Neural cell (in vitro differentiated cells): ENCODE measurements at regions not wholly inside any gene's neighbourhood (a gene's known extent, or its start where the extent isn't known, plus 50 kb on each side); places are given as distances from the start of the nearest gene placed in this dataset.
"Not testable (repeated sequence)": the region's sequence is repeated elsewhere in the genome, so short reads cannot be mapped to it uniquely, and the experiment has no call there.

ENCODE experiments used
- H2AFZ ChIP-seq: fragments of 200-600, 300-800 bp; sonication (generic), shearing (Covaris generic); 2 replicates; pipeline ENCODE4 v1.6.0; 2014; ENCODE audit warnings: low read depth, mild to moderate bottlenecking, antibody characterized with exemption, low read length, moderate library complexity
- H3F3A ChIP-seq: fragments of 200-600 bp; shearing (Covaris generic); 2 replicates; pipeline ENCODE4 v1.6.1; 2016; ENCODE audit warnings: mild to moderate bottlenecking, moderate library complexity, mixed read lengths, antibody characterized with exemption, low read length; ENCODE audit not compliant: insufficient read depth, poor library complexity, severe bottlenecking
- H3K27ac ChIP-seq: fragments of 200-600, 300-800 bp; sonication (generic), shearing (Covaris generic); 2 replicates; pipeline ENCODE4 v1.5.1; 2014; ENCODE audit warnings: mild to moderate bottlenecking, low read length, moderate library complexity
- H3K27me3 ChIP-seq: fragments of 300-800, 200-600 bp; sonication (generic), shearing (Covaris generic); 2 replicates; pipeline ENCODE4 v1.6.0; 2014; ENCODE audit warnings: mild to moderate bottlenecking, low read depth, low read length, moderate library complexity; ENCODE audit not compliant: insufficient read depth
- H3K36me3 ChIP-seq: fragments of 300-800, 200-600 bp; sonication (generic), shearing (Covaris generic); 2 replicates; pipeline ENCODE4 v1.5.1; 2014; ENCODE audit warnings: mild to moderate bottlenecking, antibody characterized with exemption, low read length, moderate library complexity; ENCODE audit not compliant: insufficient read depth
- H3K4me2 ChIP-seq: fragments of 300-800, 200-600 bp; sonication (generic), shearing (Covaris generic); 2 replicates; pipeline ENCODE4 v1.6.0; 2014; ENCODE audit warnings: mild to moderate bottlenecking, low read length
- H3K4me3 ChIP-seq: fragments of 300-800, 200-600 bp; sonication (generic), shearing (Covaris generic); 2 replicates; pipeline ENCODE4 v1.5.1; 2014; ENCODE audit warnings: mild to moderate bottlenecking, low read length, moderate library complexity
- H3K79me2 ChIP-seq: fragments of 200-600 bp; shearing (Covaris generic); replicated peaks from 2 replicates; pipeline ENCODE4 v1.6.0; 2014; ENCODE audit warnings: mild to moderate bottlenecking, low read length, moderate library complexity; ENCODE audit not compliant: insufficient read depth
- H3K9ac ChIP-seq: fragments of 300-800, 200-600 bp; sonication (generic), shearing (Covaris generic); 2 replicates; pipeline ENCODE4 v1.6.1; 2016; ENCODE audit warnings: mild to moderate bottlenecking, low read length, mixed read lengths
- H3K9me2 ChIP-seq: fragments of 200-600 bp; shearing (Covaris generic); 2 replicates; pipeline ENCODE4 v1.6.1; 2016; ENCODE audit warnings: mild to moderate bottlenecking, low read length, mixed read lengths; ENCODE audit not compliant: insufficient read depth
- H3K9me3 ChIP-seq: fragments of 200-600, 300-800 bp; sonication (generic), shearing (Covaris generic); 2 replicates; pipeline ENCODE4 v1.6.1; 2016; ENCODE audit warnings: mild to moderate bottlenecking, mixed run types, low read length, moderate library complexity, mixed read lengths
- H4K20me1 ChIP-seq: fragments of 200-600 bp; shearing (Covaris generic); 2 replicates; pipeline ENCODE4 v1.6.1; 2016; ENCODE audit warnings: mild to moderate bottlenecking, mixed run types; ENCODE audit not compliant: insufficient read depth
- EP300 ChIP-seq: fragments of 450-650 bp; conservative IDR thresholded peaks from 2 replicates; pipeline ENCODE4 v1.6.1; 2014; ENCODE audit warnings: antibody characterized with exemption, mild to moderate bottlenecking, moderate library complexity; ENCODE audit not compliant: poor library complexity, severe bottlenecking
- EZH2 ChIP-seq: fragments of 200-600, 300-800 bp; shearing (Covaris generic), sonication (generic); IDR thresholded peaks from 2 replicates; pipeline ENCODE4 v1.6.1; 2014; ENCODE audit warnings: antibody characterized with exemption, low read length, borderline replicate concordance, mild to moderate bottlenecking; ENCODE audit not compliant: insufficient read depth, poor library complexity, severe bottlenecking
- MXI1 ChIP-seq: fragments of 450-650 bp; conservative IDR thresholded peaks from 2 replicates; pipeline ENCODE4 v1.6.1; 2014; ENCODE audit warnings: antibody characterized with exemption, mild to moderate bottlenecking; ENCODE audit not compliant: poor library complexity, severe bottlenecking
- POLR2AphosphoS5 ChIP-seq: IDR thresholded peaks from 2 replicates; pipeline ENCODE4 v1.6.1; 2012
- RAD21 ChIP-seq: fragments of 450-650 bp; conservative IDR thresholded peaks from 2 replicates; pipeline ENCODE4 v1.6.1; 2014; ENCODE audit warnings: antibody characterized with exemption, mild to moderate bottlenecking, moderate library complexity
- SMC3 ChIP-seq: fragments of 450-650 bp; conservative IDR thresholded peaks from 2 replicates; pipeline ENCODE4 v1.6.1; 2014; ENCODE audit warnings: antibody characterized with exemption, mild to moderate bottlenecking, moderate library complexity; ENCODE audit not compliant: poor library complexity
- TAF1 ChIP-seq: IDR thresholded peaks from 2 replicates; pipeline ENCODE4 v1.6.1; 2012; ENCODE audit warnings: low read depth
- TF ChIP-seq, protein P1 (sequence below): IDR thresholded peaks from 2 replicates; pipeline ENCODE4 v1.6.1; 2012; ENCODE audit warnings: borderline replicate concordance
- TF ChIP-seq, protein P2 (sequence below): fragments of 450-650 bp; IDR thresholded peaks from 2 replicates; pipeline ENCODE4 v1.5.1; 2014; ENCODE audit warnings: antibody characterized with exemption, mild to moderate bottlenecking, moderate library complexity; ENCODE audit not compliant: poor library complexity, severe bottlenecking

DNA sequence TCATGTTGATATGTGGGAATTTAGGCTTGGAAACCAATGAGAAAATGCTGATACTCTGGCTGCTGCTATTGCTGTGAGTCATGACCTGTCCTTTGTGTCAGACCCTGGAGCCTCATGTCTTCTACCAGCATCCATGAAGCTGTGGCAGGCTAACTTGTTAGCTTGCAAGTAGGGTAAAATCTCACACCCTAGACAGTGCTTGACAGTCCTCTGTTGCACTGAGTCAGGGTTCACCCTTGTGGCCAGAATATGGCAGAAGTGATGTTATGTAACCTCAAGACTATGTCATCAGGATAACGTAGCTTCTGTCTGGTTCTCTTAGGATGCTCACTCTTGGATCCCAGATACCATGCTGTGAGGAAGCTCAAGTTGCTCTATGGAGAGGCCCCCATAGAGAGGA, 110.8 kb downstream of the LHX2 start:
- H3K9ac ChIP-seq: no peak overlapping the region
- no peaks in the 10 kb centered on the region for H3K27me3 ChIP-seq
- H3K4me3 ChIP-seq: no peak overlapping the region
- H3K9me3 ChIP-seq: peaks cover 3% of the 10 kb centered on the region
- H3K79me2 ChIP-seq: no peaks in the 10 kb centered on the region
- no peak overlapping the region for H3K27ac ChIP-seq
- no peak overlapping the region for H2AFZ ChIP-seq
- H3K36me3 ChIP-seq: no peaks in the 10 kb centered on the region
- TF ChIP-seq POLR2AphosphoS5 (no peak), TAF1 (no peak), EP300 (no peak), SMC3 (no peak)
- TF ChIP-seq, protein P1, sequence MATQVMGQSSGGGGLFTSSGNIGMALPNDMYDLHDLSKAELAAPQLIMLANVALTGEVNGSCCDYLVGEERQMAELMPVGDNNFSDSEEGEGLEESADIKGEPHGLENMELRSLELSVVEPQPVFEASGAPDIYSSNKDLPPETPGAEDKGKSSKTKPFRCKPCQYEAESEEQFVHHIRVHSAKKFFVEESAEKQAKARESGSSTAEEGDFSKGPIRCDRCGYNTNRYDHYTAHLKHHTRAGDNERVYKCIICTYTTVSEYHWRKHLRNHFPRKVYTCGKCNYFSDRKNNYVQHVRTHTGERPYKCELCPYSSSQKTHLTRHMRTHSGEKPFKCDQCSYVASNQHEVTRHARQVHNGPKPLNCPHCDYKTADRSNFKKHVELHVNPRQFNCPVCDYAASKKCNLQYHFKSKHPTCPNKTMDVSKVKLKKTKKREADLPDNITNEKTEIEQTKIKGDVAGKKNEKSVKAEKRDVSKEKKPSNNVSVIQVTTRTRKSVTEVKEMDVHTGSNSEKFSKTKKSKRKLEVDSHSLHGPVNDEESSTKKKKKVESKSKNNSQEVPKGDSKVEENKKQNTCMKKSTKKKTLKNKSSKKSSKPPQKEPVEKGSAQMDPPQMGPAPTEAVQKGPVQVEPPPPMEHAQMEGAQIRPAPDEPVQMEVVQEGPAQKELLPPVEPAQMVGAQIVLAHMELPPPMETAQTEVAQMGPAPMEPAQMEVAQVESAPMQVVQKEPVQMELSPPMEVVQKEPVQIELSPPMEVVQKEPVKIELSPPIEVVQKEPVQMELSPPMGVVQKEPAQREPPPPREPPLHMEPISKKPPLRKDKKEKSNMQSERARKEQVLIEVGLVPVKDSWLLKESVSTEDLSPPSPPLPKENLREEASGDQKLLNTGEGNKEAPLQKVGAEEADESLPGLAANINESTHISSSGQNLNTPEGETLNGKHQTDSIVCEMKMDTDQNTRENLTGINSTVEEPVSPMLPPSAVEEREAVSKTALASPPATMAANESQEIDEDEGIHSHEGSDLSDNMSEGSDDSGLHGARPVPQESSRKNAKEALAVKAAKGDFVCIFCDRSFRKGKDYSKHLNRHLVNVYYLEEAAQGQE: no peak
- H3K4me2 ChIP-seq: no peak overlapping the region
- H4K20me1 ChIP-seq: no peaks in the 10 kb centered on the region
- no peaks in the 10 kb centered on the region for H3K9me2 ChIP-seq
- no peaks in the 10 kb centered on the region for H3F3A ChIP-seq

DNA sequence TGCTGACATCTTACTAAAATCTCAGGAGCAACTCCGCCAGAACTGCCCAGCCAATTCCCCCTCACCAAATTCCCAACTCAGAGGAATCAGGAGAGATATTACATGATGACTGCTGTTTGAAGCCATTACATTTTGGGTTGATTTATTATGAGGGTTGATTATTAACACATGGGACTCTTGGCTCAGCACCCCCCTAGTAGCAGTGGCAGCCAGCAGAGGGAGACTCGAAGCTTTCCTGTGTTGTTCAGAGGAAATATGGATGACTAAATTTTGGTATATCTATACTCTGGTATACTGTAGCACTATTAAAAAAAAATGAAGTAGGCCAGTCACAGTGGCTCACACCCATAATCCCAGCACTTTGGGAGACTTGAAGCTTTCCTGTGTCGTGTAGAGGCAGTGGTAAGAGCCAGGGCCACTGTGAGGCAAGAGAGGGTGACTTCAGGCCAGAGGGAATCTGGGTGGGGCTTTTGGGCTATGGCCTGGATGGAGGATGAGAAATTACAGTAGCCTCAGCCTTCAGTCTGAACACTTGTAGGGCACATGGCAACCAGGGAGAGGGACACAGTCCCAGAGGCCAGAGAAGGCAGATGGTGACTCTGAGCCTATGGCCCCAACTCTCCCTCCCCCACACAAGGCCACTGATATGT, 111.4 kb downstream of the LHX2 start:
- Histone ChIP-seq H3K9ac (no peak overlapping the region), H3K9me3 (peaks cover 3% of the 10 kb centered on the region), H3K4me3 (no peak overlapping the region), H3F3A (no peaks in the 10 kb centered on the region), H3K27me3 (no peaks in the 10 kb centered on the region), H4K20me1 (no peaks in the 10 kb centered on the region), H3K27ac (no peak overlapping the region), H3K79me2 (no peaks in the 10 kb centered on the region), H2AFZ (no peak overlapping the region), H3K36me3 (no peaks in the 10 kb centered on the region), H3K9me2 (no peaks in the 10 kb centered on the region), H3K4me2 (no peak overlapping the region)
- TF ChIP-seq, protein P2, sequence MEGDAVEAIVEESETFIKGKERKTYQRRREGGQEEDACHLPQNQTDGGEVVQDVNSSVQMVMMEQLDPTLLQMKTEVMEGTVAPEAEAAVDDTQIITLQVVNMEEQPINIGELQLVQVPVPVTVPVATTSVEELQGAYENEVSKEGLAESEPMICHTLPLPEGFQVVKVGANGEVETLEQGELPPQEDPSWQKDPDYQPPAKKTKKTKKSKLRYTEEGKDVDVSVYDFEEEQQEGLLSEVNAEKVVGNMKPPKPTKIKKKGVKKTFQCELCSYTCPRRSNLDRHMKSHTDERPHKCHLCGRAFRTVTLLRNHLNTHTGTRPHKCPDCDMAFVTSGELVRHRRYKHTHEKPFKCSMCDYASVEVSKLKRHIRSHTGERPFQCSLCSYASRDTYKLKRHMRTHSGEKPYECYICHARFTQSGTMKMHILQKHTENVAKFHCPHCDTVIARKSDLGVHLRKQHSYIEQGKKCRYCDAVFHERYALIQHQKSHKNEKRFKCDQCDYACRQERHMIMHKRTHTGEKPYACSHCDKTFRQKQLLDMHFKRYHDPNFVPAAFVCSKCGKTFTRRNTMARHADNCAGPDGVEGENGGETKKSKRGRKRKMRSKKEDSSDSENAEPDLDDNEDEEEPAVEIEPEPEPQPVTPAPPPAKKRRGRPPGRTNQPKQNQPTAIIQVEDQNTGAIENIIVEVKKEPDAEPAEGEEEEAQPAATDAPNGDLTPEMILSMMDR: no peak
- TF ChIP-seq EP300 (no peak), TAF1 (no peak), RAD21 (no peak), POLR2AphosphoS5 (no peak), SMC3 (no peak), MXI1 (no peak), EZH2 (no peak)
- TF ChIP-seq, protein P1: no peak

DNA sequence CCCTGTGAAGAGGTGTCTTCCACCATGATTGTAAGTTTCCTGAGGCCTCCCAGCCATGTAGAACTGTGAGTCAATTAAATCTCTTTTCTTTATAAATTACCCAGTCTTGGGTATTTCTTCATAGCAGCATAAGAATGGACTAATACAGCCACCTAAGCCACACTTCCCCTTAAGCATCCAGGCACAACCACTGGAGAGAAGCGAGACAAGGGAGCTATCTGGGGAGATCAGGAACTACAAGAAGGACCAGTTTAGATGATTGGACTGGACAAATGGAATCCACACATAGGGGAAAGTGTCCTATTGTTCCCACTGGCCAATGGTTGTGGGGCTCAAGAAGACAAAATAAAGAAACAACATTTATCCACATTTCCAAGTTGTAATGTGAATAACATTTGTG, 112.1 kb downstream of the LHX2 start:
- H3K79me2 ChIP-seq, H3K9me3 ChIP-seq, H3F3A ChIP-seq, H3K27ac ChIP-seq, H3K9me2 ChIP-seq, H3K9ac ChIP-seq, H3K36me3 ChIP-seq, H4K20me1 ChIP-seq, H2AFZ ChIP-seq, H3K4me2 ChIP-seq, H3K27me3 ChIP-seq, H3K4me3 ChIP-seq: not testable (repeated sequence)
